Endothelial cell of umbilical vein (primary cell): ENCODE measurements at regions not wholly inside any gene's neighbourhood (a gene's known extent, or its start where the extent isn't known, plus 50 kb on each side); places are given as distances from the start of the nearest gene placed in this dataset.

Experiments
- BruUV-seq: library from RNA; stranded (reverse); fragments of 400-500 nt; replicated peaks from 2 replicates; lab custom pipeline; 2021; lab: Mats Ljungman, UMichigan
- CTCF ChIA-PET: fragments of 300-600, 350-600 bp; sonication (Branson Sonifier 250); formaldehyde crosslinking; loops from one replicate; lab custom pipeline; 2021; ENCODE audit warnings: antibody characterized with exemption, inconsistent platforms; lab: Charles Lee
- POLR2A ChIA-PET: fragments of 300-600, 350-600 bp; sonication (Branson Sonifier 250); formaldehyde crosslinking; loops from one replicate; lab custom pipeline; 2021; ENCODE audit warnings: antibody characterized with exemption, inconsistent platforms; lab: Charles Lee
- DNase-seq: peaks from one replicate; pipeline ENCODE4 v3.0.0-alpha.2; 2011; ENCODE audit warnings: low read depth, low spot score
- FAIRE-seq: peaks from 2 replicates; lab custom pipeline; 2011; peaks lifted over from hg19 to GRCh38; lab: Jason Lieb, UNC
- H2AFZ ChIP-seq: 2 replicates; pipeline ENCODE4 v1.6.0; 2012; ENCODE audit warnings: low read depth, low read length, control low read depth, inconsistent platforms
- H3K27ac ChIP-seq: 2 replicates; pipeline ENCODE4 v1.5.1; 2011; ENCODE audit warnings: low read depth, mild to moderate bottlenecking, control low read depth, low read length, moderate library complexity; ENCODE audit not compliant: insufficient read depth
- H3K27me3 ChIP-seq, 2 experiments: 2 replicates each; pipeline versions ENCODE4 v1.6.0 to v1.6.1; 2011; ENCODE audit warnings: low read length in 2 of 2, mixed read lengths in 1 of 2; ENCODE audit not compliant: control insufficient read depth in 2 of 2, insufficient read depth in 2 of 2
- H3K36me3 ChIP-seq, 2 experiments: 2 replicates in 1 of 2; 3 replicates in 1 of 2; pipeline ENCODE4 v1.5.1; 2011; ENCODE audit warnings: low read length in 2 of 2, mild to moderate bottlenecking in 1 of 2, moderate library complexity in 1 of 2; ENCODE audit not compliant: control insufficient read depth in 2 of 2, insufficient read depth in 2 of 2; ENCODE audit errors: extremely low read depth in 1 of 2
- H3K4me1 ChIP-seq: 3 replicates; pipeline ENCODE4 v1.5.1; 2011; ENCODE audit warnings: mild to moderate bottlenecking, low read length; ENCODE audit not compliant: control insufficient read depth, insufficient read depth; ENCODE audit errors: extremely low read depth
- H3K4me2 ChIP-seq: 2 replicates; pipeline ENCODE4 v1.6.1; 2011; ENCODE audit warnings: low read length, control low read depth, mixed read lengths; ENCODE audit not compliant: insufficient read depth
- H3K4me3 ChIP-seq, 3 experiments: fragments of 200-600 bp in 1 of 3; sonication (generic), shearing (Covaris generic) in 1 of 3; replicated peaks in 1 of 3; 2 replicates each; pipeline ENCODE4 v1.5.1; 2011 to 2016; ENCODE audit warnings: control low read depth in 3 of 3, low read length in 3 of 3, mild to moderate bottlenecking in 2 of 3, inconsistent platforms in 1 of 3, low read depth in 1 of 3, moderate library complexity in 1 of 3; ENCODE audit not compliant: insufficient read depth in 1 of 3
- H3K79me2 ChIP-seq: 2 replicates; pipeline ENCODE4 v1.6.0; 2012; ENCODE audit warnings: low read length, inconsistent platforms; ENCODE audit not compliant: control insufficient read depth, insufficient read depth
- H3K9ac ChIP-seq: replicated peaks from 2 replicates; pipeline ENCODE3; 2011; ENCODE audit warnings: low read length, control low read depth; ENCODE audit not compliant: insufficient read depth; ENCODE audit errors: extremely low read depth
- H3K9me1 ChIP-seq: replicated peaks from 3 replicates; pipeline ENCODE4 v1.6.0; 2011; ENCODE audit warnings: mild to moderate bottlenecking, low read length; ENCODE audit not compliant: control insufficient read depth, insufficient read depth; ENCODE audit errors: extremely low read depth
- H3K9me3 ChIP-seq: replicated peaks from 2 replicates; pipeline ENCODE4 v1.5.1; 2012; ENCODE audit warnings: low read length, inconsistent platforms; ENCODE audit not compliant: control insufficient read depth, insufficient read depth
- H4K20me1 ChIP-seq: replicated peaks from 2 replicates; pipeline ENCODE3; 2011; ENCODE audit warnings: mild to moderate bottlenecking, low read length; ENCODE audit not compliant: control insufficient read depth, insufficient read depth; ENCODE audit errors: extremely low read depth
- CTCF ChIP-seq, 2 donors: IDR thresholded peaks; 1 replicate in 1 of 2; 2 replicates in 1 of 2; pipeline ENCODE4 v1.5.1; 2011; ENCODE audit warnings: low read length in 2 of 2, mild to moderate bottlenecking in 2 of 2, moderate library complexity in 2 of 2, control low read depth in 1 of 2, inconsistent platforms in 1 of 2, low read depth in 1 of 2; ENCODE audit not compliant: insufficient read depth in 1 of 2; ENCODE audit errors: extremely low read depth in 1 of 2
- EZH2 ChIP-seq: IDR thresholded peaks from 2 replicates; pipeline ENCODE4 v1.6.1; 2012; ENCODE audit warnings: borderline replicate concordance, low read depth, mild to moderate bottlenecking, moderate library complexity, low read length, inconsistent platforms; ENCODE audit not compliant: severe bottlenecking
- FOS ChIP-seq: IDR thresholded peaks from 2 replicates; pipeline ENCODE4 v1.6.1; 2011; ENCODE audit warnings: mild to moderate bottlenecking, low read length, moderate library complexity, borderline replicate concordance; ENCODE audit not compliant: insufficient read depth
- GATA2 ChIP-seq: IDR thresholded peaks from 2 replicates; pipeline ENCODE4 v1.7.0; 2011; ENCODE audit warnings: low read depth, mild to moderate bottlenecking, moderate library complexity, mixed read lengths, low read length; ENCODE audit not compliant: insufficient read length, insufficient read depth
- JUN ChIP-seq: IDR thresholded peaks from 2 replicates; pipeline ENCODE4 v1.6.1; 2011; ENCODE audit warnings: borderline replicate concordance, low read depth; ENCODE audit not compliant: insufficient read length, insufficient read depth
- MAX ChIP-seq: IDR thresholded peaks from 2 replicates; pipeline ENCODE4 v1.6.1; 2011; ENCODE audit not compliant: insufficient read depth, insufficient read length
- MYC ChIP-seq: IDR thresholded peaks from one replicate; pipeline ENCODE4 v1.6.1; 2011; ENCODE audit warnings: mild to moderate bottlenecking, low read depth, low read length
- POLR2A ChIP-seq: IDR thresholded peaks from 2 replicates; pipeline ENCODE4 v1.6.1; 2012; ENCODE audit warnings: low read depth, mild to moderate bottlenecking, control low read depth, low read length
- POLR2AphosphoS5 ChIP-seq: IDR thresholded peaks from 2 replicates; pipeline ENCODE4 v1.6.1; 2012; ENCODE audit warnings: low read depth, mild to moderate bottlenecking, control low read depth, low read length, moderate library complexity; ENCODE audit not compliant: insufficient read depth
- dilution Hi-C: fragments of 300-500 bp; cut with MboI; formaldehyde crosslinking; loops from one replicate; pipeline ENCODE4 v1.15.0; 2019; ENCODE audit warnings: low sequenced_read_pairs; ENCODE audit not compliant: extremely low pct_ligation_motif_present
- intact Hi-C: fragments of 100-400 bp; cut with micrococcal nuclease; formaldehyde crosslinking; loops from one replicate; pipeline ENCODE4 v1.10.0; 2022

DNA sequence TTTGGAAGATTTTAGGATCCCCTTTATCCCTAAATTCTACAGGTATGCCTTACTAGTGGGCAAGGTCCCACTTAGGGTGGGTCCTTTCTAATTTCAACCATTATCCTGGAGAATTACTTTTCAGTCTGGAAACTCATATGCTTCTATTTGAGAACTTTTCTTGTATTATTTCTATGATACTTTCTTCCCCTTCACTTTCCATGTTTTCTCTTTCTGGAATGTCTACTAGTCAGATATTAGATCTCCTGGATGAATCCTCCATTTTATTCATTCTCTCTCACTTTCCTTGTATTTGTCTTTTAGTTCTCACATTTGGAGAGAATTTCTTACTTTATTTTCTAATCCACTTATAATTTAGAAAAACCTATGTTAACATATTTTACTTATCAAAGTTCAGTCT is 83.9 kb upstream of the SIPA1L2 start:
- dilution Hi-C loops (no loop called here), intact Hi-C loops (no loop called here)
- Histone ChIP-seq H3K27ac (no peak overlapping the region), H3K79me2 (no peaks in the 10 kb centered on the region), H3K4me3 (no peak overlapping the region), H3K36me3 (no peaks in the 10 kb centered on the region), H3K9ac (no peak overlapping the region), H2AFZ (no peak overlapping the region), H3K9me3 (no peaks in the 10 kb centered on the region), H4K20me1 (no peaks in the 10 kb centered on the region), H3K4me2 (no peak overlapping the region), H3K9me1 (no peaks in the 10 kb centered on the region), H3K4me1 (peaks cover 7% of the 10 kb centered on the region), H3K27me3 (no peaks in the 10 kb centered on the region)
- FAIRE-seq (no peak), DNase-seq (no peak)
- POLR2A ChIA-PET, result no interaction called here
- TF ChIP-seq GATA2 (no peak), POLR2AphosphoS5 (no peak), MYC (no peak), JUN (no peak), CTCF (IDR thresholded peaks at IDR 0.05; ENCODE audit: extremely low read depth in 1 of 2, insufficient read depth in 1 of 2, low read depth in 1 of 2, low read length in 2 of 2) (no peak), POLR2A (no peak), FOS (no peak), MAX (no peak), EZH2 (no peak)
- CTCF ChIA-PET, result no interaction called here
- BruUV-seq, result no TSS peak
